ENCODE measurements at regions not wholly inside any gene's neighbourhood (a gene's known extent, or its start where the extent isn't known, plus 50 kb on each side); places are given as distances from the start of the nearest gene placed in this dataset.
"Not testable (repeated sequence)": the region's sequence is repeated elsewhere in the genome, so short reads cannot be mapped to it uniquely, and the experiment has no call there.

DNA sequence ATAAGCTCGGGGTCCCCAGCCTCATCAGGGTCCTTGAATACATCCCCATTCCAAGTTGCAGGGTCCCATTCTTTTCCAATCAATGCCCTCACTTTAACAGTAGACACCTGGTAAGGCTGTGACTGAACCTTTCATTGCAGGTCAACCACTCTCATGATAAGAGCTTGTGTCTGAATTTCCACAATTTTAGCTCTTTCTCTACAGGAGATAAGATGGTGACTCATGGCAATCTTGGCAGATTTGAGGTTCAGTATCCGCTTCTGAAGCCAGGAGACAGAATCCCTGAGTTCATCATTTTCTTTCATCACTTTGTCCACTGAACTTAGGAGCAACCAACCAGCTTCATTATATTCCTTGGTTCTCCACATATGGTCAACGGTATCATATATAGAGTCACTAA lies 409.9 kb downstream of the TMEM232 start:
- TF ChIP-seq, protein P1, sequence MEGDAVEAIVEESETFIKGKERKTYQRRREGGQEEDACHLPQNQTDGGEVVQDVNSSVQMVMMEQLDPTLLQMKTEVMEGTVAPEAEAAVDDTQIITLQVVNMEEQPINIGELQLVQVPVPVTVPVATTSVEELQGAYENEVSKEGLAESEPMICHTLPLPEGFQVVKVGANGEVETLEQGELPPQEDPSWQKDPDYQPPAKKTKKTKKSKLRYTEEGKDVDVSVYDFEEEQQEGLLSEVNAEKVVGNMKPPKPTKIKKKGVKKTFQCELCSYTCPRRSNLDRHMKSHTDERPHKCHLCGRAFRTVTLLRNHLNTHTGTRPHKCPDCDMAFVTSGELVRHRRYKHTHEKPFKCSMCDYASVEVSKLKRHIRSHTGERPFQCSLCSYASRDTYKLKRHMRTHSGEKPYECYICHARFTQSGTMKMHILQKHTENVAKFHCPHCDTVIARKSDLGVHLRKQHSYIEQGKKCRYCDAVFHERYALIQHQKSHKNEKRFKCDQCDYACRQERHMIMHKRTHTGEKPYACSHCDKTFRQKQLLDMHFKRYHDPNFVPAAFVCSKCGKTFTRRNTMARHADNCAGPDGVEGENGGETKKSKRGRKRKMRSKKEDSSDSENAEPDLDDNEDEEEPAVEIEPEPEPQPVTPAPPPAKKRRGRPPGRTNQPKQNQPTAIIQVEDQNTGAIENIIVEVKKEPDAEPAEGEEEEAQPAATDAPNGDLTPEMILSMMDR (IDR thresholded peaks at IDR 0.05) = not testable (repeated sequence)
- not testable (repeated sequence) for TF ChIP-seq POLR2A (IDR thresholded peaks at IDR 0.05); POLR2AphosphoS5 (IDR thresholded peaks at IDR 0.05; ENCODE audit: insufficient read depth in 1 of 2, low read depth in 1 of 2)
